T-cell (primary cell): ENCODE measurements at regions not wholly inside any gene's neighbourhood (a gene's known extent, or its start where the extent isn't known, plus 50 kb on each side); places are given as distances from the start of the nearest gene placed in this dataset.

Experiments
- ATAC-seq, 4 experiments: fragments of 200-7000 bp in 3 of 4; fragments of 150-1000 bp in 1 of 4; cut with Tn5 transposase; replicated peaks in 1 of 4; 1 replicate in 3 of 4; 2 replicates in 1 of 4; pipeline ENCODE4 v1.10.0; 2021; ENCODE audit warnings: moderate library complexity in 3 of 4, mild to moderate bottlenecking in 2 of 4, moderate number of reproducible peaks in 1 of 4
- CTCF ChIA-PET, 2 donors: fragments of 300-600 bp; sonication (Branson Sonifier 250); formaldehyde crosslinking; loops; one replicate each; lab custom pipeline; 2022; ENCODE audit warnings: antibody characterized with exemption in 2 of 2; lab: Charles Lee
- POLR2A ChIA-PET, 2 donors: fragments of 300-600 bp; sonication (Branson Sonifier 250); formaldehyde crosslinking; loops; one replicate each; lab custom pipeline; 2022; ENCODE audit warnings: antibody characterized with exemption in 2 of 2; lab: Charles Lee
- DNase-seq, 35 experiments: peaks; one replicate each; pipeline versions ENCODE4 v3.0.0 to v3.0.0-alpha.2; 2013 to 2023
- H3K27ac ChIP-seq: one replicate; pipeline ENCODE4 v1.5.1; 2013; ENCODE audit warnings: low read length
- H3K27me3 ChIP-seq, 2 experiments: replicated peaks in 1 of 2; 1 replicate in 1 of 2; 2 replicates in 1 of 2; pipeline versions ENCODE4 v1.6.1 to v1.7.0; 2013; ENCODE audit warnings: low read length in 1 of 2, mixed read lengths in 1 of 2; ENCODE audit not compliant: control insufficient read depth in 2 of 2, insufficient read depth in 2 of 2; ENCODE audit errors: extremely low read depth in 1 of 2
- H3K36me3 ChIP-seq, 2 donors: 1 replicate in 1 of 2; 2 replicates in 1 of 2; pipeline versions ENCODE4 v1.6.1 to v1.7.0; 2013; ENCODE audit warnings: low read length in 1 of 2; ENCODE audit not compliant: control insufficient read depth in 2 of 2, insufficient read depth in 1 of 2; ENCODE audit errors: extremely low read depth in 1 of 2
- H3K4me1 ChIP-seq, 2 experiments: 1 replicate in 1 of 2; 2 replicates in 1 of 2; pipeline versions ENCODE4 v1.6.1 to v1.7.0; 2013; ENCODE audit warnings: low read length in 2 of 2, mixed read lengths in 1 of 2; ENCODE audit not compliant: insufficient read depth in 2 of 2, control insufficient read depth in 1 of 2; ENCODE audit errors: extremely low read depth in 1 of 2
- H3K4me3 ChIP-seq, 2 donors: 1 replicate in 1 of 2; 2 replicates in 1 of 2; pipeline versions ENCODE4 v1.5.1 to v1.7.0; 2013; ENCODE audit warnings: mild to moderate bottlenecking in 2 of 2, low read length in 1 of 2, moderate library complexity in 1 of 2; ENCODE audit not compliant: control insufficient read depth in 1 of 2; ENCODE audit errors: extremely low read depth in 1 of 2
- H3K9me3 ChIP-seq: 2 replicates; pipeline ENCODE4 v1.7.0; 2013
- H3K27ac Mint-ChIP-seq, 2 donors: one replicate each; pipeline ENCODE4 v1.8.0; 2020 to 2021; ENCODE audit warnings: mild to moderate bottlenecking in 2 of 2, mixed read lengths in 2 of 2
- H3K27me3 Mint-ChIP-seq, 2 donors: one replicate each; pipeline ENCODE4 v1.8.0; 2021 to 2022; ENCODE audit warnings: mixed read lengths in 2 of 2
- H3K36me3 Mint-ChIP-seq: one replicate; pipeline ENCODE4 v1.8.0; 2021; ENCODE audit warnings: mixed read lengths
- H3K4me1 Mint-ChIP-seq, 3 donors: one replicate each; pipeline ENCODE4 v1.8.0; 2020 to 2022; ENCODE audit warnings: mixed read lengths in 3 of 3, mild to moderate bottlenecking in 1 of 3
- H3K4me3 Mint-ChIP-seq, 3 donors: one replicate each; pipeline ENCODE4 v1.8.0; 2020 to 2022; ENCODE audit warnings: mild to moderate bottlenecking in 3 of 3, mixed read lengths in 3 of 3, moderate library complexity in 3 of 3
- H3K9me3 Mint-ChIP-seq, 3 donors: one replicate each; pipeline ENCODE4 v1.8.0; 2020 to 2022; ENCODE audit warnings: mixed read lengths in 3 of 3
- WGBS: methylation state at CpG from one replicate; pipeline ENCODE4 v1.1.5; 2013; ENCODE audit warnings: missing lambda C conversion rate; ENCODE audit not compliant: insufficient coverage; 5-methylcytosine and 5-hydroxymethylcytosine counted together

DNA sequence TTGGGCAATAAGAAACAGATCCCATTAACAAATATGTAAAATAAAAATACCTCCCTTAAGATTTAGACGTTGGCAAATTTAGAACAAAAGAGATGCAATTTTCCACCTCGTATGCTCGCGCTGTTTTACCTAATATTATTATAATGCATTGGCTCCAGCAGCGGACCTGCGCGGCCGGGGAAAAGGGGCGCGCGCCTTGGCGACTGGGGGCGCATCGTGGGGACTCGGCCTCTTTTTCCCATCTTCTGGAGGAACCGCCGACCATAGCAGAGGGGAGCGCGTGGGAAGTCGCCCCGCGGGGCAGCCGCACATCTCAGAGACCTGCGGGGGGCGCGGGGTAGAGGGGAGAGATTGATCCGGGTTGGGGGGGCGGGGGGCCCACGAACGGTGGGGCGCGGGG is 139.4 kb upstream of the MKI67 start:
- no peak for DNase-seq
- Histone ChIP-seq H3K36me3 (no peaks in the 10 kb centered on the region), H3K27ac (no peak overlapping the region), H3K4me1 (no peaks in the 10 kb centered on the region), H3K9me3 (no peaks in the 10 kb centered on the region), H3K27me3 (peaks cover 9 to 57% of the 10 kb centered on the region in 2 experiments), H3K4me3 (no peak overlapping the region)
- Mint-ChIP-seq H3K36me3 (no peaks in the 10 kb centered on the region), H3K4me3 (no peak overlapping the region), H3K27me3 (peaks cover 43 to 66% of the 10 kb centered on the region in 2 donors), H3K9me3 (no peaks in the 10 kb centered on the region), H3K27ac (no peak overlapping the region), H3K4me1 (peaks cover 0 to 6% (median 0%) of the 10 kb centered on the region in 3 donors)
- WGBS = 30% methylated on average over 14 of the region's 32 CpGs
- ChIA-PET POLR2A (no interaction called here), CTCF (no interaction called here)
- no peak for ATAC-seq

GRCh38 chr10:128267581-128267980 is 141.4 kb upstream of the MKI67 start:
- Mint-ChIP-seq H3K27me3 (peaks cover 49 to 80% of the 10 kb centered on the region in 2 donors), H3K4me3 (no peak overlapping the region), H3K27ac (no peak overlapping the region), H3K36me3 (no peaks in the 10 kb centered on the region), H3K4me1 (peaks cover 0 to 6% (median 0%) of the 10 kb centered on the region in 3 donors), H3K9me3 (no peaks in the 10 kb centered on the region)
- Histone ChIP-seq H3K27ac (no peak overlapping the region), H3K36me3 (no peaks in the 10 kb centered on the region), H3K4me3 (no peak overlapping the region), H3K4me1 (no peaks in the 10 kb centered on the region), H3K9me3 (no peaks in the 10 kb centered on the region), H3K27me3 (peaks cover 9 to 48% of the 10 kb centered on the region in 2 experiments)
- ChIA-PET POLR2A (no interaction called here), CTCF (no interaction called here)
- DNase-seq (no peak), ATAC-seq (no peak)
- 60% methylated on average over 4 of the region's 5 CpGs for WGBS

DNA sequence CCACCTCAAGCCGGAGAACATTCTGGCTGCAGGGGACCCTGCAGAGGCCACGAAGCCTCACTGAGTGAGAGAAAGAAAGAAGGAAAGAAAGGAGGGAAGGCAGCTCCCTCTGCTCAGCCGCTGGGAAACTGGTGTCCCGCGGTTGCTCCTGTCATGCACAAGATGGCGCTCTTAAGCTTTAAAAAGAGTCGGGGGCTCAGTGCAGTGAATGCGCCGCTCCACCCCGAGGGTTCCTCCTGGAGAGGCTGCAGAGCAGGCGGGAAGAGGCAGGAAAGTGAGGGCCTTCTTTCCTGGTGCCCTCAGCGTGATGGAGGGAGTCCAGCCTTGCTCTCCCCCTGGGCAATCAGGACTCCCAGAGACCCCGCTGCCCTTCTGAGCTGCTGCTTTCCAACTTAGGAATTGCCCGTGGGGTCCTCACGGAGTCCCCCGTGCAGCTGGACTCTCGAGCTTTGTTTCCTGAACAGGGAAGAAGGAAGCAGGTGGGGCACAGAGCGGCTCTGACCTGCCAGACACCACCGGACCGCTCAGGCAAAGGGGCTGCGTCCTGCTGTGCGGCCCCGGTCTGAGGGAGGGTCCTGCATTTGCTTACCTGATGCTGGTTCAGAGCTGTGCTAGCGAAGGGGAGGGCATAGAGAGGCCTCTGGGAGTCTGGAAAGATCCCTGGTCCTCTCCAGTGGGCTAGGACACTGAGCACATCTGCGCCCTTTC is 141.9 kb upstream of the MKI67 start:
- no peak for ATAC-seq
- no peak overlapping the region for H3K4me3 ChIP-seq
- 41% methylated on average over 24 of the region's 25 CpGs for WGBS
- CTCF ChIA-PET = interaction anchor here in 1 of 2 donors (0.6 kb wide), 1 partner anchor 102 kb away, joined by 4 read pairs; no protein-coding TSS in a partner anchor
- H3K4me1 ChIP-seq = no peaks in the 10 kb centered on the region
- H3K27me3 ChIP-seq = peaks cover 9 to 48% of the 10 kb centered on the region in 2 experiments
- H3K27ac ChIP-seq = no peak overlapping the region
- Mint-ChIP-seq H3K27ac (no peak overlapping the region), H3K27me3 (peaks cover 52 to 78% of the 10 kb centered on the region in 2 donors), H3K9me3 (no peaks in the 10 kb centered on the region), H3K4me3 (no peak overlapping the region), H3K4me1 (peaks cover 0 to 6% (median 0%) of the 10 kb centered on the region in 3 donors), H3K36me3 (no peaks in the 10 kb centered on the region)
- DNase-seq = no peak
- H3K36me3 ChIP-seq = no peaks in the 10 kb centered on the region
- no peaks in the 10 kb centered on the region for H3K9me3 ChIP-seq
- POLR2A ChIA-PET = no interaction called here

GRCh38 chr10:128274938-128275337 is 148.7 kb upstream of the MKI67 start:
- H3K36me3 ChIP-seq = no peaks in the 10 kb centered on the region
- ChIA-PET POLR2A (no interaction called here), CTCF (no interaction called here)
- H3K4me1 ChIP-seq = peaks cover 0 to 6% of the 10 kb centered on the region in 2 experiments
- peaks cover 7 to 10% (median 9%) of the 10 kb centered on the region in 3 donors for H3K4me1 Mint-ChIP-seq
- no peak overlapping the region for H3K27ac ChIP-seq
- H3K4me3 Mint-ChIP-seq = peak overlapping the region; percentile 13 to 60 (median 29)
- WGBS = 8% methylated on average over 9 of the region's 10 CpGs
- H3K27me3 Mint-ChIP-seq = peaks cover 46 to 59% of the 10 kb centered on the region in 2 donors
- ATAC-seq (peak in 1 of 4 experiments; percentile 38), DNase-seq (peak in 1 of 35 experiments; percentile 8)
- H3K9me3 Mint-ChIP-seq = no peaks in the 10 kb centered on the region
- H3K9me3 ChIP-seq = no peaks in the 10 kb centered on the region
- no peak overlapping the region for H3K27ac Mint-ChIP-seq
- H3K4me3 ChIP-seq = peak overlapping the region in 1 of 2 donors; percentile 20
- H3K27me3 ChIP-seq = peaks cover 2 to 29% of the 10 kb centered on the region in 2 experiments
- no peaks in the 10 kb centered on the region for H3K36me3 Mint-ChIP-seq

DNA sequence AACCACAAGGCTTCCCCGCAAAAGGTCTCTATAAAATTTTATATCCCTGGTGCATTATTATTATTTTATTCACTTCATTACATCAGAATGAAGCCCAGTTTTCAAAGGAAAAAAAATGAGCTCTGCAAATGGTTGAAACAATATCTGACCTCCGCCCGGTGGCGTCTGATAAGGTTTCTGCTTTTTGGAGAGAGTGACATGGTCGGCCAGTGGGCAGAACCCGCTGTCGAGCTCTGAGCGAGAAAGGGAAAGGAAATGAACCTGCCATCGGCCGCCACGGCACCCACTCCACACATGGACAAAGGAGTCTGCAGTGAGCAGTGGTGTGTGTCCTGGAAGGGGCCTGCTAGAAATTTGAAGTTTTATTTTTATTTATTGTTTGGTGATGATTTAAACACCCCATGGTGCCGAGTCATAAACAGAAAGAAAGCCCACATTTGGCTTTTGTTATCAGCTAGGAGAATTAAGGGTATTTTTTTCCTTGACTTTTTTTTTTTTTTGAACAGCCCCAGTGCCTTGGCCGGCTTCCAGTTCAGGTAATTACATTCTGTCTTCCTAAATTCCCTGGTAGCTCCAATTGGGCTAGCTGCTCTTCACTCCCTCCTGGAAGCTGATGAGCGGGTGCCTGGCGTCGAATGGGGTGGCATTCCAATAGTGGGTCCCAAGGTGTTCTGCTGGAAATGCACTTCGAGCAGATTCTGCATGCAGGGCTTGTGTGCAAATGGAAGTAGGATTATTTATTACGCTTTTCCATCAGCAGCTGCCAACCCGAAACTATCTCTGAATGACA is 149.4 kb upstream of the MKI67 start:
- no peak overlapping the region for H3K27ac Mint-ChIP-seq
- ChIA-PET POLR2A (interaction anchor here in 1 of 2 donors (0.7 kb wide), 1 partner anchor 1717 kb away, joined by 3 read pairs; no protein-coding TSS in a partner anchor), CTCF (no interaction called here)
- no peaks in the 10 kb centered on the region for H3K9me3 Mint-ChIP-seq
- DNase-seq (no peak), ATAC-seq (no peak)
- peaks cover 42 to 54% of the 10 kb centered on the region in 2 donors for H3K27me3 Mint-ChIP-seq
- H3K27me3 ChIP-seq = peaks cover 2 to 29% of the 10 kb centered on the region in 2 experiments
- no peaks in the 10 kb centered on the region for H3K36me3 ChIP-seq
- H3K27ac ChIP-seq = no peak overlapping the region
- H3K4me3 Mint-ChIP-seq = peak overlapping the region; percentile 13 to 60 (median 29)
- peaks cover 0 to 6% of the 10 kb centered on the region in 2 experiments for H3K4me1 ChIP-seq
- WGBS = 73% methylated on average over 5 of the region's 19 CpGs
- no peaks in the 10 kb centered on the region for H3K36me3 Mint-ChIP-seq
- H3K4me1 Mint-ChIP-seq = peaks cover 7 to 12% (median 10%) of the 10 kb centered on the region in 3 donors
- peak overlapping the region in 1 of 2 donors; percentile 20 for H3K4me3 ChIP-seq
- no peaks in the 10 kb centered on the region for H3K9me3 ChIP-seq

GRCh38 chr10:128277267-128277840 is 151.1 kb upstream of the MKI67 start:
- no peaks in the 10 kb centered on the region for H3K9me3 ChIP-seq
- no peak overlapping the region for H3K4me3 ChIP-seq
- H3K36me3 Mint-ChIP-seq = no peaks in the 10 kb centered on the region
- H3K9me3 Mint-ChIP-seq = no peaks in the 10 kb centered on the region
- DNase-seq = no peak
- ATAC-seq = no peak
- H3K4me3 Mint-ChIP-seq = no peak overlapping the region
- H3K27ac ChIP-seq = no peak overlapping the region
- POLR2A ChIA-PET = no interaction called here
- H3K27ac Mint-ChIP-seq = no peak overlapping the region
- H3K36me3 ChIP-seq = no peaks in the 10 kb centered on the region
- peaks cover 2 to 37% of the 10 kb centered on the region in 2 experiments for H3K27me3 ChIP-seq
- CTCF ChIA-PET = no interaction called here
- H3K4me1 ChIP-seq = peaks cover 0 to 6% of the 10 kb centered on the region in 2 experiments
- peaks cover 7 to 15% (median 10%) of the 10 kb centered on the region in 3 donors for H3K4me1 Mint-ChIP-seq
- 40% methylated on average over 5 of the region's 8 CpGs for WGBS
- H3K27me3 Mint-ChIP-seq = peaks cover 34 to 36% of the 10 kb centered on the region in 2 donors
